GM23338 (cell line): ENCODE measurements at regions not wholly inside any gene's neighbourhood (a gene's known extent, or its start where the extent isn't known, plus 50 kb on each side); places are given as distances from the start of the nearest gene placed in this dataset.

Source experiments
- ATAC-seq: fragments of 200-7000 bp; cut with Tn5 transposase; 3 replicates; pipeline ENCODE4 v1.9.1; 2020
- DNase-seq: peaks from one replicate; pipeline ENCODE4 v3.0.0-alpha.2; 2015; ENCODE audit warnings: low spot score
- H2AFZ ChIP-seq: fragments of 200-600 bp; sonication (generic); 2 replicates; pipeline ENCODE4 v1.8.0; 2016; ENCODE audit warnings: antibody characterized with exemption, mild to moderate bottlenecking, moderate library complexity
- H3F3A ChIP-seq: fragments of 200-600 bp; sonication (generic); replicated peaks from 2 replicates; pipeline ENCODE4 v1.8.0; 2017; ENCODE audit warnings: antibody characterized with exemption, mixed run types, low read depth
- H3K27ac ChIP-seq: fragments of 200-600 bp; sonication (generic); 2 replicates; pipeline ENCODE4 v1.6.1; 2016; ENCODE audit warnings: low read depth
- H3K27me3 ChIP-seq: fragments of 200-600 bp; sonication (generic); 2 replicates; pipeline ENCODE4 v1.8.0; 2016; ENCODE audit warnings: mild to moderate bottlenecking, mixed run types, moderate library complexity; ENCODE audit not compliant: insufficient read depth
- H3K36me3 ChIP-seq: fragments of 200-600 bp; sonication (generic); 2 replicates; pipeline ENCODE4 v1.8.0; 2016; ENCODE audit warnings: mild to moderate bottlenecking; ENCODE audit not compliant: insufficient read depth
- H3K4me1 ChIP-seq: fragments of 200-600 bp; sonication (generic); 2 replicates; pipeline ENCODE4 v1.8.0; 2016; ENCODE audit warnings: mild to moderate bottlenecking, moderate library complexity; ENCODE audit not compliant: insufficient read depth
- H3K4me2 ChIP-seq: fragments of 200-600 bp; sonication (generic); 2 replicates; pipeline ENCODE4 v1.7.1; 2017; ENCODE audit warnings: mixed run types
- H3K4me3 ChIP-seq: fragments of 200-600 bp; sonication (generic); 2 replicates; pipeline ENCODE4 v1.6.1; 2016; ENCODE audit warnings: mixed run types
- H3K79me2 ChIP-seq: fragments of 200-600 bp; sonication (generic); replicated peaks from 2 replicates; pipeline ENCODE4 v1.8.0; 2017; ENCODE audit warnings: mild to moderate bottlenecking; ENCODE audit not compliant: insufficient read depth
- H3K9me2 ChIP-seq: fragments of 200-600 bp; sonication (generic); 2 replicates; pipeline ENCODE4 v1.8.0; 2017; ENCODE audit not compliant: insufficient read depth
- H4K20me1 ChIP-seq: fragments of 200-600 bp; sonication (generic); replicated peaks from 2 replicates; pipeline ENCODE4 v1.8.0; 2017; ENCODE audit warnings: mild to moderate bottlenecking; ENCODE audit not compliant: insufficient read depth
- H3K27ac Mint-ChIP-seq: 2 replicates; pipeline ENCODE4 v1.8.0; 2020; ENCODE audit warnings: inconsistent platforms, mild to moderate bottlenecking, moderate library complexity, mixed read lengths
- H3K27me3 Mint-ChIP-seq: 3 replicates; pipeline ENCODE4 v1.8.0; 2022; ENCODE audit warnings: low read depth, mild to moderate bottlenecking, moderate library complexity, mixed read lengths, inconsistent platforms; ENCODE audit not compliant: insufficient read depth, poor library complexity
- H3K36me3 Mint-ChIP-seq: 3 replicates; pipeline ENCODE4 v1.8.0; 2021; ENCODE audit warnings: low read depth, mild to moderate bottlenecking, inconsistent platforms, moderate library complexity, mixed read lengths
- H3K4me1 Mint-ChIP-seq: 3 replicates; pipeline ENCODE4 v1.8.0; 2020; ENCODE audit warnings: mild to moderate bottlenecking, inconsistent platforms, mixed read lengths
- H3K4me3 Mint-ChIP-seq: 3 replicates; pipeline ENCODE4 v1.8.0; 2021; ENCODE audit warnings: moderate library complexity, mild to moderate bottlenecking, inconsistent platforms, mixed read lengths
- H3K9me3 Mint-ChIP-seq: 3 replicates; pipeline ENCODE4 v1.8.0; 2020; ENCODE audit warnings: moderate library complexity, mild to moderate bottlenecking, inconsistent platforms, mixed read lengths
- CREB1 ChIP-seq: fragments of 250-450 bp; sonication (Bioruptor Pico); IDR thresholded peaks from 2 replicates; pipeline ENCODE4 v1.5.0; 2020; ENCODE audit warnings: low read depth, mild to moderate bottlenecking, moderate library complexity
- EZH2 ChIP-seq: fragments of 200-600 bp; sonication (generic); IDR thresholded peaks from one replicate; pipeline ENCODE4 v1.8.0; 2017; ENCODE audit warnings: antibody characterized with exemption, mild to moderate bottlenecking, low read depth; ENCODE audit not compliant: unreplicated experiment
- JUNB ChIP-seq: IDR thresholded peaks from one replicate; pipeline ENCODE4 v1.6.1; 2016; ENCODE audit warnings: antibody characterized with exemption; ENCODE audit not compliant: unreplicated experiment
- NANOG ChIP-seq: IDR thresholded peaks from 2 replicates; pipeline ENCODE4 v1.6.1; 2016; ENCODE audit warnings: antibody characterized with exemption, borderline replicate concordance
- STAT1 ChIP-seq: IDR thresholded peaks from one replicate; pipeline ENCODE4 v1.6.1; 2016; ENCODE audit warnings: antibody characterized with exemption; ENCODE audit not compliant: unreplicated experiment
- ZNF114 ChIP-seq: fragments of 250-450 bp; sonication (Bioruptor Pico); IDR thresholded peaks from 2 replicates; pipeline ENCODE4 v1.5.0; 2020; ENCODE audit warnings: mild to moderate bottlenecking, moderate library complexity
- ZNF331 ChIP-seq: fragments of 250-450 bp; sonication (Bioruptor Pico); IDR thresholded peaks from 2 replicates; pipeline ENCODE4 v1.5.0; 2020; ENCODE audit warnings: low read depth, mild to moderate bottlenecking, moderate library complexity
- TF ChIP-seq, protein P1 (sequence below): fragments of 250-450 bp; sonication (Bioruptor Pico); IDR thresholded peaks from 2 replicates; pipeline ENCODE4 v1.5.0; 2020; ENCODE audit warnings: mild to moderate bottlenecking, moderate library complexity
- TF ChIP-seq, protein P2 (sequence below): IDR thresholded peaks from 2 replicates; pipeline ENCODE4 v1.6.1; 2016; ENCODE audit warnings: antibody characterized with exemption

DNA sequence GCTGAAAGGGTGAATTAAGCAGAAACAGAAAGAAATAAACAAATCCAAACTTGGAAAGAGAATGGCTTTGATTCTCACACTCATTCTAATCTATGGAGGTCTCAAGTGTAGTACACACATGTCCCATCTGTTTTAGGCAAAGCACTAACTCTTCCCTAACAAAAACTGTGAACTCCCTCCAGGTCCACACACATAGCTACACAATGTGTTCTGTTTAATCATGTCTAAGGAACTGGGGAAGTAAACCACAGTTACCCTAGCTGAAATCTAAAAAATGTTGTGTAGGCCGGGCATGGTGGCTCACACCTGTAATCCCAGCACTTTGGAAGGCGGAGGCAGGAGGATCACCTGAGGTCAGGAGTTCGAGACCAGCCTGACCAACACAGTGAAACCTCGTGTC, 118.7 kb upstream of the FST start:
- Histone ChIP-seq H3K4me1 (no peaks in the 10 kb centered on the region), H3K79me2 (no peaks in the 10 kb centered on the region), H4K20me1 (no peaks in the 10 kb centered on the region), H3K4me2 (no peak overlapping the region), H3K36me3 (no peaks in the 10 kb centered on the region), H3F3A (no peaks in the 10 kb centered on the region), H3K27me3 (no peaks in the 10 kb centered on the region), H3K9me2 (no peaks in the 10 kb centered on the region), H2AFZ (no peak overlapping the region), H3K27ac (no peak overlapping the region), H3K4me3 (no peak overlapping the region)
- no peak for ATAC-seq
- Mint-ChIP-seq H3K36me3 (no peaks in the 10 kb centered on the region), H3K4me3 (no peak overlapping the region), H3K27me3 (no peaks in the 10 kb centered on the region), H3K9me3 (no peaks in the 10 kb centered on the region), H3K27ac (no peak overlapping the region), H3K4me1 (peaks cover 2% of the 10 kb centered on the region; the same call in 2 of the 3 replicates)
- TF ChIP-seq, protein P1, sequence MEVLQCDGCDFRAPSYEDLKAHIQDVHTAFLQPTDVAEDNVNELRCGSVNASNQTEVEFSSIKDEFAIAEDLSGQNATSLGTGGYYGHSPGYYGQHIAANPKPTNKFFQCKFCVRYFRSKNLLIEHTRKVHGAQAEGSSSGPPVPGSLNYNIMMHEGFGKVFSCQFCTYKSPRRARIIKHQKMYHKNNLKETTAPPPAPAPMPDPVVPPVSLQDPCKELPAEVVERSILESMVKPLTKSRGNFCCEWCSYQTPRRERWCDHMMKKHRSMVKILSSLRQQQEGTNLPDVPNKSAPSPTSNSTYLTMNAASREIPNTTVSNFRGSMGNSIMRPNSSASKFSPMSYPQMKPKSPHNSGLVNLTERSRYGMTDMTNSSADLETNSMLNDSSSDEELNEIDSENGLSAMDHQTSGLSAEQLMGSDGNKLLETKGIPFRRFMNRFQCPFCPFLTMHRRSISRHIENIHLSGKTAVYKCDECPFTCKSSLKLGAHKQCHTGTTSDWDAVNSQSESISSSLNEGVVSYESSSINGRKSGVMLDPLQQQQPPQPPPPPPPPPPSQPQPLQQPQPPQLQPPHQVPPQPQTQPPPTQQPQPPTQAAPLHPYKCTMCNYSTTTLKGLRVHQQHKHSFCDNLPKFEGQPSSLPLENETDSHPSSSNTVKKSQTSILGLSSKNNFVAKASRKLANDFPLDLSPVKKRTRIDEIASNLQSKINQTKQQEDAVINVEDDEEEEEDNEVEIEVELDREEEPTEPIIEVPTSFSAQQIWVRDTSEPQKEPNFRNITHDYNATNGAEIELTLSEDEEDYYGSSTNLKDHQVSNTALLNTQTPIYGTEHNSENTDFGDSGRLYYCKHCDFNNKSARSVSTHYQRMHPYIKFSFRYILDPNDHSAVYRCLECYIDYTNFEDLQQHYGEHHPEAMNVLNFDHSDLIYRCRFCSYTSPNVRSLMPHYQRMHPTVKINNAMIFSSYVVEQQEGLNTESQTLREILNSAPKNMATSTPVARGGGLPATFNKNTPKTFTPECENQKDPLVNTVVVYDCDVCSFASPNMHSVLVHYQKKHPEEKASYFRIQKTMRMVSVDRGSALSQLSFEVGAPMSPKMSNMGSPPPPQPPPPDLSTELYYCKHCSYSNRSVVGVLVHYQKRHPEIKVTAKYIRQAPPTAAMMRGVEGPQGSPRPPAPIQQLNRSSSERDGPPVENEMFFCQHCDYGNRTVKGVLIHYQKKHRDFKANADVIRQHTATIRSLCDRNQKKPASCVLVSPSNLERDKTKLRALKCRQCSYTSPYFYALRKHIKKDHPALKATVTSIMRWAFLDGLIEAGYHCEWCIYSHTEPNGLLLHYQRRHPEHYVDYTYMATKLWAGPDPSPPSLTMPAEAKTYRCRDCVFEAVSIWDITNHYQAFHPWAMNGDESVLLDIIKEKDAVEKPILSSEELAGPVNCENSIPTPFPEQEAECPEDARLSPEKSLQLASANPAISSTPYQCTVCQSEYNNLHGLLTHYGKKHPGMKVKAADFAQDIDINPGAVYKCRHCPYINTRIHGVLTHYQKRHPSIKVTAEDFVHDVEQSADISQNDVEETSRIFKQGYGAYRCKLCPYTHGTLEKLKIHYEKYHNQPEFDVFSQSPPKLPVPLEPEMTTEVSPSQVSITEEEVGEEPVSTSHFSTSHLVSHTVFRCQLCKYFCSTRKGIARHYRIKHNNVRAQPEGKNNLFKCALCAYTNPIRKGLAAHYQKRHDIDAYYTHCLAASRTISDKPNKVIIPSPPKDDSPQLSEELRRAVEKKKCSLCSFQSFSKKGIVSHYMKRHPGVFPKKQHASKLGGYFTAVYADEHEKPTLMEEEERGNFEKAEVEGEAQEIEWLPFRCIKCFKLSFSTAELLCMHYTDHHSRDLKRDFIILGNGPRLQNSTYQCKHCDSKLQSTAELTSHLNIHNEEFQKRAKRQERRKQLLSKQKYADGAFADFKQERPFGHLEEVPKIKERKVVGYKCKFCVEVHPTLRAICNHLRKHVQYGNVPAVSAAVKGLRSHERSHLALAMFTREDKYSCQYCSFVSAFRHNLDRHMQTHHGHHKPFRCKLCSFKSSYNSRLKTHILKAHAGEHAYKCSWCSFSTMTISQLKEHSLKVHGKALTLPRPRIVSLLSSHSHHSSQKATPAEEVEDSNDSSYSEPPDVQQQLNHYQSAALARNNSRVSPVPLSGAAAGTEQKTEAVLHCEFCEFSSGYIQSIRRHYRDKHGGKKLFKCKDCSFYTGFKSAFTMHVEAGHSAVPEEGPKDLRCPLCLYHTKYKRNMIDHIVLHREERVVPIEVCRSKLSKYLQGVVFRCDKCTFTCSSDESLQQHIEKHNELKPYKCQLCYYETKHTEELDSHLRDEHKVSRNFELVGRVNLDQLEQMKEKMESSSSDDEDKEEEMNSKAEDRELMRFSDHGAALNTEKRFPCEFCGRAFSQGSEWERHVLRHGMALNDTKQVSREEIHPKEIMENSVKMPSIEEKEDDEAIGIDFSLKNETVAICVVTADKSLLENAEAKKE (CRISPR knock-in tag): no peak
- no peak for TF ChIP-seq STAT1
- no peak for TF ChIP-seq ZNF114 (CRISPR knock-in tag)
- TF ChIP-seq, protein P2, sequence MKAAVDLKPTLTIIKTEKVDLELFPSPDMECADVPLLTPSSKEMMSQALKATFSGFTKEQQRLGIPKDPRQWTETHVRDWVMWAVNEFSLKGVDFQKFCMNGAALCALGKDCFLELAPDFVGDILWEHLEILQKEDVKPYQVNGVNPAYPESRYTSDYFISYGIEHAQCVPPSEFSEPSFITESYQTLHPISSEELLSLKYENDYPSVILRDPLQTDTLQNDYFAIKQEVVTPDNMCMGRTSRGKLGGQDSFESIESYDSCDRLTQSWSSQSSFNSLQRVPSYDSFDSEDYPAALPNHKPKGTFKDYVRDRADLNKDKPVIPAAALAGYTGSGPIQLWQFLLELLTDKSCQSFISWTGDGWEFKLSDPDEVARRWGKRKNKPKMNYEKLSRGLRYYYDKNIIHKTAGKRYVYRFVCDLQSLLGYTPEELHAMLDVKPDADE: no peak
- TF ChIP-seq NANOG: no peak
- TF ChIP-seq EZH2: no peak
- no peak for DNase-seq

DNA sequence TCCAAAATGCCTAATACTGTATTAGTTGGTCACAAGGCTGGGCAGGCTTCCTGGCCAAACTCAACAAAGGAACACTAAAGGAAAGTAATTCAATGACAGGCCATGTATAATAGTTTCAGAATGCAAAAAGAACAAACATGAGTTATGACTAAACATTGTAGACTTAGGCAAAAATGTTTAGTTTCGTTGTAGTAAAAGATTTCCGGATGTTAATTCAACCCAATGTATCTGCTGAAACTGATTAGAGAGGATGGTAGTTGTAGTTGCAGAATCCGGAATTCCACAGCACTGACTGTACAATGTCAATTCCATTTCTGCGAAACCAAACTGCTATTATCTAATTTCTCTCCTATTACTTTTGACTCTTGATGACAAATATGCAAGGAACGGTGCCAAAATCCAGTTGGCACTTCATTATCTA, 117.9 kb upstream of the FST start:
- H4K20me1 ChIP-seq: no peaks in the 10 kb centered on the region
- peaks cover 2% of the 10 kb centered on the region; the same call in 2 of the 3 replicates for H3K4me1 Mint-ChIP-seq
- H3F3A ChIP-seq: no peaks in the 10 kb centered on the region
- H3K79me2 ChIP-seq: no peaks in the 10 kb centered on the region
- no peaks in the 10 kb centered on the region for H3K27me3 Mint-ChIP-seq
- H3K4me3 ChIP-seq: no peak overlapping the region
- no peaks in the 10 kb centered on the region for H3K4me1 ChIP-seq
- H3K27ac ChIP-seq: no peak overlapping the region
- H3K9me3 Mint-ChIP-seq: no peaks in the 10 kb centered on the region
- no peak overlapping the region for H3K4me3 Mint-ChIP-seq
- no peaks in the 10 kb centered on the region for H3K9me2 ChIP-seq
- DNase-seq (no peak), ATAC-seq (no peak)
- H3K36me3 ChIP-seq: no peaks in the 10 kb centered on the region
- H2AFZ ChIP-seq: no peak overlapping the region
- no peaks in the 10 kb centered on the region for H3K27me3 ChIP-seq
- no peak overlapping the region for H3K27ac Mint-ChIP-seq
- H3K4me2 ChIP-seq: no peak overlapping the region
- no peaks in the 10 kb centered on the region for H3K36me3 Mint-ChIP-seq
- TF ChIP-seq EZH2 (no peak), STAT1 (no peak), JUNB (no peak), ZNF331 (CRISPR knock-in tag) (no peak), CREB1 (no peak), ZNF114 (CRISPR knock-in tag) (no peak)
- TF ChIP-seq, protein P2: no peak
